ENCODE measurements at regions not wholly inside any gene's neighbourhood (a gene's known extent, or its start where the extent isn't known, plus 50 kb on each side); places are given as distances from the start of the nearest gene placed in this dataset.

DNA sequence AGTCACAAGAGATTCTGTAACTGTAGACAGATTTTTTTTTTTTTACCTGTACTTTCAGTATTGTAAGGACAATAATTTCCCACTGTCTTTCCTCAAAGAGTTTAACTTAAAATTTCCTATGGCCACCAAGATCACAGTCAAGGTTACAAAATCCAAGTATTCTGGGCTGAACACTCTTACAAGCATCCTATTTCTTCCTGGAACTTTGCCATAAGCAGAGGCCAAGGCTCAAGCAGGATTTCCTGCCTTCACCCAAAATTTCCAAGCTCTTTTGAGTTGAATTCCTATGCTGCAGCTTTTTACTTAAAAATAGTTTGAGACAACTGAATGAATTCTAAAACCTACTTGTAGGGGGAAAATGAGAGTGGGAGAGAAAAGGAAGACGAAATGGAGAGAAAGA, 299.4 kb downstream of the ZNF516 start:
- DNase-seq (ENCODE audit: low read depth) = no peak

DNA sequence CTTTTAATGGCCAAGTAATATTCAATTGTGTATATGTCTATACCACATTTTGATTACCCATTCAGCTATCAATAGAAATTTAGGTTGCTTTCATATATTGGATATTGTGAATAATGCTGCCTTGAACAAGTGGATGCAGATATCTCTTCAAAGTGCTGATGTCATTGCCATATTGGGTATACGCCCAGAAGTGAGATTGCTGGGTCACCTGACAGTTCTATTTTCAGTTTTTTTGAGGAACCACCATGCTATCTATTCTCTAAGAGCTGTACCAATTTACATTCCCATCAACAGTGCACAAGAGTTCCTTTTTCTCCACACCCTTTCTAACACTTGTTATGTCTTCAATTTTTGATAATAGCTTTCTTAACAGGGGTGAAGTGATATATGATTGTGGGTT, 306.9 kb downstream of the ZNF516 start:
- DNase-seq (ENCODE audit: low read depth) = no peak

DNA sequence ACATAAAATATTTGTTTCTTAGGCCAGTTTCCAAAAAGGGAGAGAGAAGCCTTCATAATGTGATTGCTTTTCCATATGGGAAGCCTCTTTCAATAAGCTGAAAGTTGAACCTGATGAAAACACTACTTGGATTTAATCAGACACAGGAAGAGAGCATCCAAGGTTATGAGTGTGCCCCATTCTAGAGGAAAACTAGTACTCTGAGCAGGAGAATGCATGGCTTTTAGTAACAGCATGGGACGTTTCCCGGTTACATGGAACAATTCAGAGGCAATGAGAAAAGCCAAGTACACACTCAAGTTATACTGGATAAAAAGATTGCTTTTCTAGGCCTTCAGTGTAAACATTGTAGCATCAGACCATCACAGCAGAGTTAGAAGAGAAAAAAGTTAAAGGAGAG, 315.8 kb downstream of the ZNF516 start:
- no peak for DNase-seq (ENCODE audit: low read depth)

DNA sequence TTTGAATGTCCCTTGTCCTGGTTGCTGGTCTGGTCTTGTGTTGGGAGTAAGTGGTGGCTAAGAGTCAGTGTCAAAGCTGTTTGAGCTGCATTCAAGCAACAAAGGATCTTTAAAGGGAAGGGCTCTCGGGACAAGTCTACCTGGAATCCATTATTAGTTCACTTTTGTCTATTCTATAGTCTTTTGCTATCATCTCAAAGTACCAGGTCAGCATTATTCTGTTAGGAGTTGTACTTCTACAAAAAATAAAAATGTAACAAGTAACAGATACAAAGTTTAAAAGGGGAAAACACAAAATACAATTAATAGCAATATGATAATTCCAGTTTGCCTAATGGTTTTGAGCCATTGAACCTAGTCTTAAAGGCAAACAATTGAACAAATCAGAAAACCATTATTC, 317.9 kb downstream of the ZNF516 start:
- DNase-seq (ENCODE audit: low read depth) = no peak

DNA sequence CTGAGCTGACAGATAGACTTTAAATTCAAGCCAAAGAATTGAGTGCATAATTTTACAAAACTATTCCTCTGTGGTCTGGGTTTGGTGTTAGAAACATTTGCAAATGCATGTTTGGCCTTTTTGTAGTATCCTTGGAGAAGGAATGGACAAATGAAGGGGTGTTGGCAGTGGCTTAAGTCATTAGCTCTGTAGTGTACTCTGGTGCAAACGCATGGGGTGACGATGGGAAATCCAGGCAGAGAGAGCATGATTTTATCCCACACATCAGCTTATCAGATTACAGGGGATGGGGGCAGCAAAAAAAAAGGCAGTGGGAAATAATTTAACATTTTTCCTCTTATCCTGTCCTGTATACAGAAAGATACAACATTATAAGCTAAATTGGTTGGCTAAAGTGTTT, 320.6 kb downstream of the ZNF516 start:
- DNase-seq (ENCODE audit: low read depth) = no peak

DNA sequence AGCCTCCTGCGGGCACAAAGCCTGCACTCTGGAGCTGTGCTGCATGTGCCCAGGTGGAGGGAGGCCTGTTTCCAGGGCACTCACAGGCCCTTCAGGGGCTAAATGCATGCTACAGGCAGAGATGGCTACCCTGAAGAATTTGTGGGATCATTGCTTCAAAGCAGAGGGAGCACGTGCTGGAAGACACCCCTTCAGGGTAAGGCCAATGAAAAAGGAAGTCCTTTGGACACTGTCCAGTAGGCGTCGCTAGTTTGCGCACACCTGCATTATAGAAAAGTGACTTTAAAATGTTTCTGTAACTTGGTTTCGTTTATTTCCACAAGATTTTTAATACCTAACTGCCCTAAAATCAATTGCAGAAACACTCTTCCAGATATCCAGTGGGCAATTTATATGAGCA, 325.3 kb downstream of the ZNF516 start:
- no peak for DNase-seq (ENCODE audit: low read depth)

DNA sequence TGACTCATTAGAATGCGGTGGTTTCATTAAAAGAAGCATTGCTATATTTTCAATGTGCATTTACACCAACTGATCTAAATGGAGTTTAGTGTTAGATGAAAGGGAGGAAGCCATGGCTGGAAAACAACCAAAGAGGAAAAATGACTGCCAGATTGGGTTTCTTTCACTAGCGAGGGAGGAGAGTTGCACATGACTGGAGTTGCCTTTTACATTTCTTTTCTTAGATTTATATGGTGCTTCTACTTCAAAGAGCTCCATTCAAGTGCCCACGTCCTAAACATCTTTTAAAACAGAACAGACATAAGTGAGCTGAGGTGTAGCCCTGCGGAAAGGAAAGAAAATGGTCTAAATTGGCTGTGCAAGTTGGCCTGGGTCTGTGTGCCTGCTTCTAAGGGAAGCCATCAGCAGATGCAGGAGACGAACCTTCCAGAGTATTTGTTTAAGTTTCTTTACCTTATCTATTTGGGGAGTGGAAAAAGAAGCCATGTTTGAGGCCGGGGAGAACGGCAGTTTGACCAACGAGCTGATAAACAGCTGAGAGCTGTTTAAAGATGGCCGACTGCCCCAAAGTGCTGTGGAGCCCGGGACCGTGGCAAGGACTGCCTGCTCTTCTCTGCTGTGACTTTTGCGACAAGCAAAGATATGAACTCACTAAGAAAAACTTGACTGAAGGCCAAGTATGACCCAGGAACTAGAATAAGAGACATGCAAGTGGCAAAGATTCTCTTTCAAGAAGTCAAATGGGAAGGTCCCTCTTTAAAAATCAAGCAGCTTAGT, 327.0 kb downstream of the ZNF516 start:
- DNase-seq (ENCODE audit: low read depth) = no peak

DNA sequence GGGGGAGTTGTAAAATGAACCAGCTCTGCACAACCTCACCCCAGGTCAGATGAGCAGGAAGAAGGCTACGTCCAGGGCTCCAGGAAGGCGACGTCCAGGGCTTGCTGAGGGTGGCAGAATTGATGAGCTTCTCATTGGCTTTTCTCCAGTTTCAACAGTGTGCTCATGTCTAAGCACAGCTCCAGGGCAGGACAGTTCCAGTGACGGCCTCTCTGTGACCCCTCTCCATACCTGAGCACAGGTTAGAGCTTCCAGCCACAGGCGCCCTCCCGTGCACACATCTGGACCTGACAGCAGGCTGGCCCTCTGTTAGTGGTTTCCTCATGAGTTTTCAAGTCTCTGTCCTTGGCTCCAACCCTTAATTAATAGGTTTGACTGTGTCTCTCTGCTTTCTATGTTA, 327.6 kb downstream of the ZNF516 start:
- DNase-seq (ENCODE audit: low read depth) = no peak

DNA sequence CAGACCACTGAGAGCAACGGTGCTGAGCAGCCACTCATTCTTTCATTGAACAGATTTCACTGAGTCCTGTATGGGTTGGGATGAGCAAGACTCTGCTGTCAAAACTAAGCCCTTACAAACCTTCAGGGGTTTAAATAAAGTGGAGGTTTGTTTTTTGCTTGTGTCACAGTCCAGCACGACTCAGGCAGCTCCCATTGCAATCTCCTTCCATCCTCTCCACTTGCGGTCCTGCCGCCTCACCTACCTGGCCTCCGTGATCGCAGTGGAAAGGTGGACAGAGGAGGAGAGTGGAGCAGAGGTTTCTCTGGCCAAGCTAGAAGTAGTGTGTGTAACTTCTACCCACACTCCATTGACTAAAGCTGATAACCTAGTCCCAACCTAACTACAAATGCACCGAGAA, 332.2 kb downstream of the ZNF516 start:
- DNase-seq (ENCODE audit: low read depth) = no peak

DNA sequence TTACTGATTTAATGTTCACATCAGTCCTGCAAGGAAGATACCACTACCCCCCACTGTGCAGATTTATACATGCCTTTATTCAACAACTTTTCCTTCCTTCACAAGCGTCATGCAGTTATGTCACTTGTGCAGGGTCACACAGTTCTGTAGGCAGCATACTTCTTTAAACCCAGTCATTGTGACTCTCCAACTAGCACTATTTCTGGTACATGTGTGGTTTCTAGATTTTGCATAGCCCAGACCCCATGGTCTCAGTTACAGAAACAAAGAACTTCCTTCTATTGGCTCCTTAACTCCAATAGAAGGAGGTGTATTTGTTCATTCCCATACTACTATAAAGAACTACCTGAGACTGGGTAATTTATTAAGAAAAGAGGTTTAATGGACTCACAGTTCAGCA, 333.1 kb downstream of the ZNF516 start:
- DNase-seq (ENCODE audit: low read depth) = no peak

DNA sequence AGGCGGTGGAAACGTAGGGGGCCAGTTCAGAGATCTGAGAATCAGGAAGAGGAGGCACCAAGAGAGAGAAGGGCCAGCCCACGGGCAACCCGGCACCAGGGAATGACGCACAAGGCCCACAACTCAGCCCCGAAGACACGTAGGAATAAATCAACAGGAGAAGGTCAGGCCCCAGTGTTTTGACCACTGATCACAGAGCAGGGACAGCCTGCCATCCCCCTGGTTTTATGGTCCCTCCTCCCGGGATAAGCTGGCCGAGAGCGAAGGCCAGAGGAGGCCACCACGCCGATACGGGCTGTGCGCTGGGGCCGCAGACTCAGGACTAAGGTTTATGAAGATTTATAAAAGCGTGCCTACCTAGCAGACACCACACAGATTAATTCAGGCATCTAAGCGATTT, 341.4 kb downstream of the ZNF516 start:
- DNase-seq (ENCODE audit: low read depth) = no peak

DNA sequence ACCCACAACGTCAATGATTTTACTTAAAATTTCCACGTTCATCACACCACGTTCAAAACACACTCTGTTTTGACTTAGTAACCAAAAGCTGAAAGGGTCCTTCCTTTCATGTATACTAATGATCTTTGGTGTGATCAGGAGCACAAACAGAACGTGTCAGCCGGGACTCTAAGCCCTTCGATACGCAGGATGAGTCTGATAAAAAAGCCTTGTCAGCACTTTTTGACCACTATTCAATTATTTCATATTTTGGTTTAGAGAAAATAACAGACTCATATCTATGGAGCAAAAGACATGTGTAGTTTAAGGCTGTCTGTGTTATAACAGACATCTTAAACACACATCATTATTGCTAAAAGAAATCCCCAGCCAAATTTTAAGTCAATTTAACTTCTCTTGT, 345.3 kb downstream of the ZNF516 start:
- DNase-seq (ENCODE audit: low read depth) = no peak

DNA sequence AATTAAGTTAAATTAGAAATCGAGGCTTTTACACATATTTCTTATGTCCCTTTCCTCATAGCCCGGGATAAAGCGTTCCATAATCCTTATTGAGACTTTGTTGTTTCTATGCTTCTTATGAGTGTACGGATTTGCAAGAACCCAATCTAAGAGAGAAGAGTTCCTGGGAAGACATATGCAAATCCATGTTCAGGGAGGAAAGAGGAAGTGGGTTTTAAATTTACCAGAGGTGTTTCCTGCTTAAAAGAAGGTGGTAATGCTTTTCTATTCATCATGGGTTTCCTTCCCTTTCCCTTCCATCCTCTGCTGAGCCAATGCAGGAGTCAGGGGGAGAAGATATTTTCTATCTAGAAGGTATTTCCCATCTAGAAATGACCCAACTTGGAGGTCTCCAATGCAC, 345.8 kb downstream of the ZNF516 start:
- no peak for DNase-seq (ENCODE audit: low read depth)

DNA sequence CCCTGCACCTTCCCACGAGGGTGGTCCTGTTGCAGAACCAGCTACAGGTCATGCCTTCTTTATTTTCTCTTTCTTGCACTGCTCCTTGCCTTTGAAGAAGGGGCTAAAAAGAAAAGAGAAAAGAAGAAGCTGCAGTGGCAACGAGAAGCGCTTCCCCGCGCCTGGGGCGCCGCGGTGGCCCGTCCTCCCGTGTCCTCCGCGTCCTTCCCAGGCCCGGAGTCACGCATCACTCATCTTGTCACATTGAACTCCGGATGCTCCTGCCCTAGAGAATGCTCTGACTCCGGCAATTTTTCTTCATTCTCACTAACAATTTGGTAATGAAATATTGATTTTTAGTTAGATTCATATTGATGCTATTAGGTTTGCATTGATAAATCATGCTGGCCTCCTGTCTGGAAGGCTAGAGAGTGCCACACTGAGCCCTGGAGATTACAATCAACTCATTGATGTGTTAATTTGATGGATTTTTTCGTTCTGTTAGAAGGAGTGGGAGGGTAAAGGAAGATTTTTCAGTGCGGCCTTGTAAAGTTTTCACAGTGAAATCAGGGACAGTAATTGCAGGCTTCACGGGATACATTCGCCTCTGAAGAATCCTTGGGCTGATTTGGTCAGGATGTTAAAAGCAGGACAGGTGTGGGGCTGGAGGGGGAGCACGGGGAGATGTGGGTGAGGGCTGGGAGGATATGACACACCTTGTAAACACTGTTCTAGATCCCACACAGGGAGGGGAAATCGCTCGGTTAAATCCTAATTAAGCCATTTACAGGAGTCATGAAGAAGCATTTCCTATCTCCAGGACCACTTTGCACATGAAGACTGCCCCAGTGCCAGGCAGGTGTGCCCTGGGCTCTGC, 349.3 kb downstream of the ZNF516 start:
- no peak for DNase-seq (ENCODE audit: low read depth)

DNA sequence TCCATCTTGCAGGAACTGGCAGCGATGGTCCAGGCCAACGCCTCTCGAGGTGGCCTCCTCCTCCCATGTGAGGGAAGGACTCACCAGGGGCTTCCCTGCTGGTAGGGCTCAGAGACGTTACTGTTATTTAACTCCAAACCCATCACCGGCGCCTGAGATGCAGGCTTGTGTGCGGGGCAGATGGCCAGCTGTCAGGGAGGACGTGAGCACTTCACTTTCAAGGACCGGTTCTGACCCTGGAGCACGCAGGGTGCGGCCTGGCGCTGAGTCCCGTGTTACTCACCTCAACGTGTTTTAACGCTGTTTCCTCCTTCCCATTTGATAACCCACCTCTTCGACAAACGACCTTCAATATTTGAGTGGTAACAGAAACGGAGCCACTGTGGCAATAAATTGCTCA, 350.2 kb downstream of the ZNF516 start:
- DNase-seq (ENCODE audit: low read depth) = no peak

DNA sequence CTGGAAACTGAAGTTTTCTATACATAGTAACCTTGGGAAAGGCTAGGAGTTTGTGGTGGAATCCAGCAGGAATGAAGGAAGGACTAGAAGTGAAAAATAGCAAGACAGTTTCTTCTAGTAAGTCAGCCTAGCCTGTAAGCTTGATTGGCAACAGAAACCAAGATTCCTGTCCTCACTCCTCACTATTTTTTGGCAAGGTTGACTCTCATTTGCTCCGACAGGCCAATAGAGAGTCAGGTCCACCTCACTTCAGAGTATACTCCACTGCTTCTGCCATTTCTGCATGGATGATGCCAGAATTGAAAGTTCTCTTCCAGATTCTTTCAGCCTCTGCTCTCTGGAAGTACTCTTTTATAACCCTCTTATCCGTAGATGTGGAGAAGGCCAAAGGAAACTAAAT, 352.4 kb downstream of the ZNF516 start:
- DNase-seq (ENCODE audit: low read depth) = no peak

DNA sequence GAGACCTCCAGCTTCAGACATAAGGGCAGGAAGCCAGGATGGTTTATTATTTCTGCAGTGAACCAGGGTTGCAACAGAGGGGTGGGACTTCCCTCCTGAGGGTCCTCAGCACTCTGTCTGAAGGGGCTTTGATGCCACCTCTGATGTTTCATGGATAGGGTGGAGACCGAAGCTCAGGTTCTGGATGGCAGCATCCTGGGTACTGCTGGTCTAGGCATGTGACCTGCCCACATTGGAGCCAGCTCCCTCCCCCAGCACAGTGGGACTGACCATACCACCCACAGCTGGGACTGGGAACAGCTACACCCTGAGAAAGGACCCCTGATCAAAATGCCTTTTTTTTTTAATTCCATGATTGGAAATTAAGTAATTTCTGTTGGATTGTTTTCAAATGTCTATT, 355.2 kb downstream of the ZNF516 start:
- DNase-seq (ENCODE audit: low read depth) = no peak

DNA sequence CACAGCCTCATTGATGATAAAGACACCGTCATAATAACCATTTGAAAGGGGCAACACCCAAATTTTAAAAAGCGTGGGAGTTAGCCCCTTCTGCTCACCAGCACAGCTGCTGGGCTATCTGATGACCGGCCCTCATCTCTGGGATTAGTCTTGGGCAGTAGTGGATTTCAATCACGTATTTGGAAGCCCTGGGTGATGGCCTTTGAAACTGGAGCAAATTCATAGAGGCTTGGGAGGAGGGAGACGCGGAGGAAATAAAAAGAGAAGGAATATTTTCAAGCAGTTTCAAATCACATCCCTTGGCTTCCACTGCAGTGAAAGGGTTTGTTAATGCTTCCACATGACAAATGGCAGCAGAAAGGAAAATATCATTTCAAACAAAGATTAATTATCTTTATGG, 357.8 kb downstream of the ZNF516 start:
- no peak for DNase-seq (ENCODE audit: low read depth)

DNA sequence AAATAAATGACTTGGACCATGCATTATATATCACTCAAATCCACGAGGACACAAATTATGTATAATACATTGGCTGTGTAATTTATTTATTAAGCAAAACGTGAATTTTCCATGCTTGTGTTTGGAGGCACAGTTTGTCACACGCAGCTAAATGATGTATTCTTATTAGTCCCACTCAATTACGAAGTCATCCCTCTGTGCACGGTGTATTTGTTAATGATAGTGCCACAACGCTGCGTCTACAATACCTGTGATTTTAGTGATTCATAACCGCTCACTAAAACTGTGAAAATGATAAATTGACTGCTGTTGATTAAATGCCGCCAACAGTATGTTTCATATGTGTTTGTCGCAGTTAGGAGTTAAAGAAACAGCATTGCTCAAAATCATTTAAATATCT, 358.3 kb downstream of the ZNF516 start:
- no peak for DNase-seq (ENCODE audit: low read depth)

DNA sequence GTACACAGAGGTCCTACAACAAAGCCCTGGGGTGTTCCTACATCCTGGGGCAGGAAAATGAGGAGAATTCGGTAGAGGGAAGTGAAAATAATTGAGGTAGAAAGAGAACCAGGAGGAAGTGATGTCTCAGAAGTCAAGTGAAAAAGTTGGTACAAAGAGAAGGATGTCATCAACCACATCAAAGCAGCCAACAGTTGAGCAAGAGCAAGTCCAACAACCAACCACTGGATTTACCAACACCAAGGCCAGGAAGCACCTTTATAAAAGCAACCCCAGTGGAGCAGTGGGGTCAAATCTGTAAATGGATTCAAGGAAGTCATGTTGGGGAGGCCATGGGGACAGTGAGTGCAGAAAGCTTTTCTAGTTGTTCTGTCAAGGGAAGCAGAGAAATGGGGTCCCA, 360.4 kb downstream of the ZNF516 start:
- DNase-seq (ENCODE audit: low read depth) = no peak

DNA sequence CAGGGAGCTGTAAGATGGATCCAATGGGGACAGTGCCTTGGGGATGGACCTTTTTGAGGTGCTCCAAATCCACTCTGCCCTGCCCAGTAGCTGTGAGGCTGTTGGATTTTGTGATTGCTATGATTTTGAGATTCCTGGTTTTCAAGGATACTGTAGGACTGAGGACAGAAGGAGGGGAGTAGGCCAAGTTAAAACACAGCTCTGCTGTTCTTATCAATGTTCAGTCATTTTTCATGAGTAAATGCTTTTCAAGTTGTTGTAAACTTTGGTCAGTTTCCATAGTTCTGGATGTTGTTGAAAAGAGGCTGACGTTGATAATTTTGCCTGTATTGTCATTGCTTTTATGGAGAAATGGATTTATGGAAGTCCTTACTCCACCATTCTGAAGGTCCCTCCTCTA, 361.2 kb downstream of the ZNF516 start:
- DNase-seq (ENCODE audit: low read depth) = no peak

DNA sequence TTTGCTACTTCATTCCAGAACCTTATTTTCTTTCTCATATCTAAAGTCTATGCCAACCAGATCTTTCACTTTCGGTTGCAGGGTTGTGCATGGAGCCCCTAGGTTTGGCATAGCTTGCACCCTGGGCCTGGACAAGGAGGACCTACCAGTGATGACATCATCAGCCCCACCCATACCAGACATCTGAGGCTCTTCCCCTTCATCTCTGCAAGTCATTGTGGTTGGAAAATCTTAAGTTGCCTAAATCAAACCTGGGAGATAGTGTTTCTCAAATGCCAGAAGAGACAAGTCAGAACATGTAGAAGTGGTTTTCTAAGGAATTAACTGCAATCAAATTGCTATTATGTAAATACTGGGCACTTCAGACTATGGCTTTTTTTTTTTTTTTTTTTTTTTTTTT, 363.3 kb downstream of the ZNF516 start:
- no peak for DNase-seq (ENCODE audit: low read depth)

DNA sequence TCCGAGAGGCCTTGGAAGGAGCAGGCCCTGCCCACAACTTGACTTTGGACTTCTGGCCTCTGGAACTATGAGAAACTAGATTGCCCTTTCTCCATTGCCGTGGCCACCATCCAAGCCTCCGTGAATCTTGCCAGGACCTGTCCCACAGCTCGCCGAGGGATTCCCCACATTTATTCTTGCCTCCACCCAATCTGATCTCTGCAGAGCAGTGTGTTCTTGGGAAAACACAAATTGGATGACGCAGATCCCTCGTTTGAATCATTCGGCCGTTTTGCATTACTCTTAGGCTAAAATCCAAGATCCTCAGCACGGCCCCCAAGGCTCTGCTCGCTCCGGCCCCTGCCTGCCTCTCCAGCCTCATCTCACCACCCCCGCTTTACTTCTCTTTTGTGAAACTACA, 364.2 kb downstream of the ZNF516 start:
- DNase-seq (ENCODE audit: low read depth) = no peak

DNA sequence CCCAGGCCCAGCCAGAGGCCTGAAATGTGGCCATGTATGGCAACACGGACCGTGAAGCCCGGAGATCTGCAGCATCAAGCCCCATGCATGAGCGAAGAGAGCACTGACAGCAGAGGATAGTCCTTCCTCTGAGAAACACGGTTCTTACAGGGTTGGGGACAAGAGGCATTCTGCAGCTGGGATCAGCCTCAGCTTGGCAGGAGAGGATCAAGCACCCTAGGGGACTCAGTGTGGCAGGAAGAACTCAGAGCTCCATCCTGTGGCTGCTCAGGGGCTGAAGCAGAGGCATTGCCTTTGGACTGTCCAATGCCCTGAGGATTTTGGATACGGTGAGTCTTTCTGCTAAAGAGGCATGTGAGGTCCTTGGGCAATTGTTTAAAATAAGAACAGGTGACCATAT, 368.7 kb downstream of the ZNF516 start:
- DNase-seq (ENCODE audit: low read depth) = no peak
